Fibroblast of the aortic adventitia (primary cell): ENCODE measurements at regions not wholly inside any gene's neighbourhood (a gene's known extent, or its start where the extent isn't known, plus 50 kb on each side); places are given as distances from the start of the nearest gene placed in this dataset.
A peak's percentile ranks its signal among the peaks of the same experiment; 100 is the strongest.

Experiments
- DNase-seq: peaks from one replicate; pipeline ENCODE4 v3.0.0-alpha.2; 2010; ENCODE audit warnings: low read depth
- H3K4me3 ChIP-seq: 2 replicates; pipeline ENCODE4 v1.5.1; 2011; ENCODE audit warnings: low read depth, mild to moderate bottlenecking, control low read depth, low read length, moderate library complexity
- CTCF ChIP-seq: IDR thresholded peaks from 2 replicates; pipeline ENCODE4 v1.5.1; 2011; ENCODE audit warnings: mild to moderate bottlenecking, low read length, control low read depth, inconsistent platforms; ENCODE audit not compliant: insufficient read depth

- no peak overlapping the region for H3K4me3 ChIP-seq
- TF ChIP-seq CTCF: no peak
- peak; percentile 32 for DNase-seq
These were observed 383.2 kb upstream of the ZMIZ1 start for GRCh38 chr10:78685466-78686103.

GRCh38 chr10:78686444-78687060 lies 382.2 kb upstream of the ZMIZ1 start:
- TF ChIP-seq CTCF: no peak
- DNase-seq: no peak
- no peak overlapping the region for H3K4me3 ChIP-seq

DNA sequence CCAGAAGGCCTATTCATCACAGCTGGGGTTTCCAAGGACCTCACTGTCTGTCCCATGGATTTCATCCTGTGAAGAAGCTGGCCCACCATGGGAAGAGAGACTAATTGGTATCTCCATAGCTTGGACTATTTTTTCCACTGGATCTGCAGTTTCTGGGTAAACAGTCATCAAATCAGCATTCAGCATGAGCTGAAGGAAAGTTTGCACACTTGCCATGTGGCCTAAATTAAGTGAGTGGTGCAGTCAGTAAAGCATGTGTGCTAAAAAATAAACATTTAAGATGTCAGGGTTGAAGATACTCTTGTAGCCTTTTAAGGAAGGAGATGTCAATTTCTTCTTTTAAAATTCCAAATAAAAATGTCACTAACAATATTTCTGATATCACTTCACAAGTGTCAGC lies 381.1 kb upstream of the ZMIZ1 start:
- no peak for DNase-seq
- no peak for TF ChIP-seq CTCF
- no peak overlapping the region for H3K4me3 ChIP-seq

DNA sequence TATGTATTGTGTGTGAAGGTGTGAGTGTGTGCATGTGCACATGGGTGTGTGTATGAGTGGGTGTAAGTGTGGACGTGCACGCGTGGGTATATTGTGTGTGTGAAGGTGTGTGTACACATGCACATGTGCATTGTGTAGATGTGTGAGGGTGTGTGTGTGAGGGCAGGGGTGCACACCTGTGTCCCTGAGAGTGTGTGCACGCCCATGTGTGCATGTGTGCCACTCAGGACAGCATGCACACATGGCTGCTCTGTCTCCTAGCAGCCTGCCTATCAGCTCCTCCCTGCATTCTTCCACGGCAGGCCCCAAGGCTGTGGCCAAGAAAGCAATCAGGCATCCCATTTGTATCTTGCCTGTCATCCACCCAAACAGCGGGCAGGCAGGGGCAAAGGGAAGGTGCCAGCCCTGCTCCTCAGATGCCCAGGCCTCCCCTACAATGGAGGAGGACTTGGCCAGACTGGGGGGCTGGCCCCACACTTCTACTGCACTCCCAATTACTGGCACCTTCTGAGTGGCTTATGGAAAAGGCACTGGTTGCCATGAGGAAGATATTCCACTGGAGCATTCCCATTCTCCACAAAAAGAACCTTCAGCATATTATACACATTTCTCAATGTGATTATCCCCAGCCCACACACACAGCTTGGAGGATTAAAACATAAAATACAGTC lies 380.4 kb upstream of the ZMIZ1 start:
- no peak for TF ChIP-seq CTCF
- no peak for DNase-seq
- no peak overlapping the region for H3K4me3 ChIP-seq

DNA sequence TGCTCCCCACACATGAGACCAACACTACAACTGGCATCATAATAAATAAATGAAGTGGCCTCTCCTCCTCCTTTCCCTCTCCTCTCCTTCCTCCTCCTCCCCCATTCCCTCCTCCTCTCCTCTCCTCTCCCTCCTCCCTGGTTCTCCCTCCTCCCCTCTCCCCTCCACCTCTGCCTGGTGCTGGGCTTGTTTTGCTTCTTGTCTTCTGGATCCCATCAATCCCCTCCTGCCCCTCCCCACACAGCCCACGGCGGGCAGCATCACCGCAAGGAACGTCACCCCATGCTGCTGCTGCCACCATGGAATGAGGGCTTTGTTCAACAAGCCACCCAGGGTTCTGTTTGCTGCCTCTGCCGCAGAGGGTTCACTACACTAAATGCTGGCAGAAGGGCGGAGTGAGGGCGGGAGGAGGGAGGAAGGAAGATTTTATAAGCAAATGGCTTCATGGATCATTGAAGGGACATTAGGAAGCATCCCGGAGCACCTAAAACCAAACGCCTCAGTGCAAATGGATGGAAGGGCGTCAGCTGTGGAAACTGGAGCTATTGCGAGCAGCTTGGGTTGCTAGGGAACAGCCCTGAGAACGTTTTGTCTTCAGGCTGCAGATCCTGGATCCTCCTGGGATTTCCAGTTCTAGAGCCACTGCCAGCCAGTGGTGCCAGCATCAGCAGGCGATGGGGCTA lies 379.7 kb upstream of the ZMIZ1 start:
- DNase-seq: peak; percentile 38
- no peak for TF ChIP-seq CTCF

DNA sequence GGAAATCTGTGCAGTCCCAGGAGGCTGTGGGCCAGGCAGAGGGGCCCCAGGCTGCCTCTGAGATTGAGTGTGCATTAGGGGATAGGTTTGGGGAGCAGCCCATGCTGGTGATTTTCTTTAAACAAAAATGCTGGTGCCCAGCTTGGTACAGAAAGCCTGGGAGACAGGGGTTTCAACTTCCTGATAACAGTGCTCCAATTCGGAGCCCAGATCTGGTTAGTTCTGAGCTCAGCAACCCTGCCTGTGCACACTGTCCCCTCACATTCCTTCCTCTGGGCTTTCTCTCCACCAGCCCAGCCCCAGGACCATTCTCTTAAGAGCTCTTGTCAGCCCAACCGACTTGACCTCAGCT lies 379.2 kb upstream of the ZMIZ1 start:
- no peak overlapping the region for H3K4me3 ChIP-seq
- no peak for TF ChIP-seq CTCF
- no peak for DNase-seq

More for the DNA sequence above, 379.7 kb upstream of the ZMIZ1 start:
- no peak overlapping the region for H3K4me3 ChIP-seq
